ENCODE measurements at regions not wholly inside any gene's neighbourhood (a gene's known extent, or its start where the extent isn't known, plus 50 kb on each side); places are given as distances from the start of the nearest gene placed in this dataset.

DNA sequence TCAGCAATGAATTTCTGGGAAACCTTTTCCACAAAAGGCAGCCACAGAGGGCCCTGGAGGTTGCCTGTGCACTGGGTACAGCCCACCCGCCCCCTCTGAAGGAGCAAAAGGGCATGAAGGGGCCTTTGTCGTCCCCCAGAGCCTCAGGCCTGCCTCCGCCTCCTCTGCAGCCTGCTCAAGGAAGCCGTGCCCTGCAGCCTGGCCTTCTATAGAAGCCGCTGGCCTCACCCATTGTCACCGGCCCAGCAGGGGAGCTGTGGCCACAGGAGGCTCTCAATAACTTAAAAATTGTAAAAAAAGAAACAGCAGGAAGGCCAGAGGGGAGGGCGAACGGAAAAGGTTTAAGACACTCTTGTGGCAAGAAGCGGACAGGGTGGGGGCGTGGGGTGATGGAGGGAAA, 213.3 kb downstream of the IRX2 start:
- Histone ChIP-seq H3K36me3 (ENCODE audit: insufficient read depth, low read length) (no peaks in the 10 kb centered on the region), H3K27me3 (ENCODE audit: insufficient read depth, low read length) (no peaks in the 10 kb centered on the region), H4K20me1 (ENCODE audit: insufficient read depth, low read length) (no peaks in the 10 kb centered on the region), H3K4me3 (ENCODE audit: low read depth, low read length, poor library complexity, severe bottlenecking) (no peak overlapping the region), H3K4me1 (ENCODE audit: insufficient read depth, low read length, severe bottlenecking) (no peaks in the 10 kb centered on the region), H3K9ac (ENCODE audit: low read length) (no peak overlapping the region), H2AFZ (ENCODE audit: low read length) (no peak overlapping the region), H3K9me2 (ENCODE audit: low read depth, low read length) (no peaks in the 10 kb centered on the region), H3K27ac (ENCODE audit: low read depth, low read length, poor library complexity, severe bottlenecking) (no peak overlapping the region), H3K9me3 (ENCODE audit: low read length) (no peaks in the 10 kb centered on the region), H3F3A (ENCODE audit: insufficient read depth, low read length) (no peaks in the 10 kb centered on the region), H3K79me2 (ENCODE audit: insufficient read depth, low read length) (no peaks in the 10 kb centered on the region), H3K4me2 (ENCODE audit: low read length) (no peak overlapping the region)
- TF ChIP-seq, protein P1, sequence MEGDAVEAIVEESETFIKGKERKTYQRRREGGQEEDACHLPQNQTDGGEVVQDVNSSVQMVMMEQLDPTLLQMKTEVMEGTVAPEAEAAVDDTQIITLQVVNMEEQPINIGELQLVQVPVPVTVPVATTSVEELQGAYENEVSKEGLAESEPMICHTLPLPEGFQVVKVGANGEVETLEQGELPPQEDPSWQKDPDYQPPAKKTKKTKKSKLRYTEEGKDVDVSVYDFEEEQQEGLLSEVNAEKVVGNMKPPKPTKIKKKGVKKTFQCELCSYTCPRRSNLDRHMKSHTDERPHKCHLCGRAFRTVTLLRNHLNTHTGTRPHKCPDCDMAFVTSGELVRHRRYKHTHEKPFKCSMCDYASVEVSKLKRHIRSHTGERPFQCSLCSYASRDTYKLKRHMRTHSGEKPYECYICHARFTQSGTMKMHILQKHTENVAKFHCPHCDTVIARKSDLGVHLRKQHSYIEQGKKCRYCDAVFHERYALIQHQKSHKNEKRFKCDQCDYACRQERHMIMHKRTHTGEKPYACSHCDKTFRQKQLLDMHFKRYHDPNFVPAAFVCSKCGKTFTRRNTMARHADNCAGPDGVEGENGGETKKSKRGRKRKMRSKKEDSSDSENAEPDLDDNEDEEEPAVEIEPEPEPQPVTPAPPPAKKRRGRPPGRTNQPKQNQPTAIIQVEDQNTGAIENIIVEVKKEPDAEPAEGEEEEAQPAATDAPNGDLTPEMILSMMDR (IDR thresholded peaks at IDR 0.05; ENCODE audit: low read length), result no peak
- no peak for TF ChIP-seq EZH2 (IDR thresholded peaks at IDR 0.05; ENCODE audit: borderline replicate concordance, low read length)

GRCh38 chr5:2537378-2538145, 213.9 kb downstream of the IRX2 start:
- TF ChIP-seq EZH2 (IDR thresholded peaks at IDR 0.05; ENCODE audit: borderline replicate concordance, low read length), result no peak
- TF ChIP-seq, protein P1 (IDR thresholded peaks at IDR 0.05; ENCODE audit: low read length), result no peak
- no peak overlapping the region for H3K4me3 ChIP-seq (ENCODE audit: low read depth, low read length, poor library complexity, severe bottlenecking)
- H3K36me3 ChIP-seq (ENCODE audit: insufficient read depth, low read length), result no peaks in the 10 kb centered on the region
- H3F3A ChIP-seq (ENCODE audit: insufficient read depth, low read length), result no peaks in the 10 kb centered on the region
- H3K79me2 ChIP-seq (ENCODE audit: insufficient read depth, low read length), result no peaks in the 10 kb centered on the region
- H3K27me3 ChIP-seq (ENCODE audit: insufficient read depth, low read length), result no peaks in the 10 kb centered on the region
- H3K9me2 ChIP-seq (ENCODE audit: low read depth, low read length), result no peaks in the 10 kb centered on the region
- H3K9ac ChIP-seq (ENCODE audit: low read length), result no peak overlapping the region
- no peak overlapping the region for H3K4me2 ChIP-seq (ENCODE audit: low read length)
- no peak overlapping the region for H3K27ac ChIP-seq (ENCODE audit: low read depth, low read length, poor library complexity, severe bottlenecking)
- H4K20me1 ChIP-seq (ENCODE audit: insufficient read depth, low read length), result no peaks in the 10 kb centered on the region
- no peak overlapping the region for H2AFZ ChIP-seq (ENCODE audit: low read length)
- no peaks in the 10 kb centered on the region for H3K4me1 ChIP-seq (ENCODE audit: insufficient read depth, low read length, severe bottlenecking)
- no peaks in the 10 kb centered on the region for H3K9me3 ChIP-seq (ENCODE audit: low read length)

GRCh38 chr5:2536632-2537377, 214.7 kb downstream of the IRX2 start:
- no peak overlapping the region for H3K9ac ChIP-seq (ENCODE audit: low read length)

More at GRCh38 chr5:2536632-2537377, 214.7 kb downstream of the IRX2 start:
- Histone ChIP-seq H3K4me1 (ENCODE audit: insufficient read depth, low read length, severe bottlenecking) (no peaks in the 10 kb centered on the region), H3K79me2 (ENCODE audit: insufficient read depth, low read length) (no peaks in the 10 kb centered on the region), H3K27me3 (ENCODE audit: insufficient read depth, low read length) (no peaks in the 10 kb centered on the region), H3K4me2 (ENCODE audit: low read length) (no peak overlapping the region), H3K36me3 (ENCODE audit: insufficient read depth, low read length) (no peaks in the 10 kb centered on the region), H3K9me3 (ENCODE audit: low read length) (no peaks in the 10 kb centered on the region), H3K4me3 (ENCODE audit: low read depth, low read length, poor library complexity, severe bottlenecking) (no peak overlapping the region), H3K9me2 (ENCODE audit: low read depth, low read length) (no peaks in the 10 kb centered on the region), H2AFZ (ENCODE audit: low read length) (no peak overlapping the region), H4K20me1 (ENCODE audit: insufficient read depth, low read length) (no peaks in the 10 kb centered on the region), H3F3A (ENCODE audit: insufficient read depth, low read length) (no peaks in the 10 kb centered on the region), H3K27ac (ENCODE audit: low read depth, low read length, poor library complexity, severe bottlenecking) (no peak overlapping the region)
- TF ChIP-seq, protein P1 (IDR thresholded peaks at IDR 0.05; ENCODE audit: low read length), result no peak
- TF ChIP-seq EZH2 (IDR thresholded peaks at IDR 0.05; ENCODE audit: borderline replicate concordance, low read length), result no peak

Data from OCI-LY1 (cell line).